Astrocyte (in vitro differentiated cells and primary cell): ENCODE measurements at regions not wholly inside any gene's neighbourhood (a gene's known extent, or its start where the extent isn't known, plus 50 kb on each side); places are given as distances from the start of the nearest gene placed in this dataset.
A peak's percentile ranks its signal among the peaks of the same experiment; 100 is the strongest.

Source experiments
- DNase-seq: peaks from one replicate; pipeline ENCODE4 v3.0.0-alpha.2; 2010; ENCODE audit warnings: low read depth
- FAIRE-seq: peaks from 2 replicates; lab custom pipeline; 2011; peaks lifted over from hg19 to GRCh38; lab: Jason Lieb, UNC
- H2AFZ ChIP-seq: 2 replicates; pipeline ENCODE4 v1.6.0; 2012; ENCODE audit warnings: low read depth, low read length, inconsistent platforms
- H3K27ac ChIP-seq: 2 replicates; pipeline ENCODE4 v1.5.1; 2011; ENCODE audit warnings: low read depth, low read length, inconsistent platforms
- H3K27me3 ChIP-seq: 2 replicates; pipeline ENCODE4 v1.6.0; 2011; ENCODE audit warnings: low read length, inconsistent platforms; ENCODE audit not compliant: insufficient read depth
- H3K36me3 ChIP-seq: 2 replicates; pipeline ENCODE4 v1.5.1; 2011; ENCODE audit warnings: low read length, inconsistent platforms; ENCODE audit not compliant: insufficient read depth
- H3K4me1 ChIP-seq: 2 replicates; pipeline ENCODE4 v1.5.1; 2011; ENCODE audit warnings: low read length, inconsistent platforms; ENCODE audit not compliant: insufficient read depth
- H3K4me2 ChIP-seq: 2 replicates; pipeline ENCODE4 v1.6.0; 2012; ENCODE audit warnings: low read length, inconsistent platforms
- H3K4me3 ChIP-seq: 2 replicates; pipeline ENCODE4 v1.5.1; 2011; ENCODE audit warnings: low read depth, mild to moderate bottlenecking, low read length, inconsistent platforms; ENCODE audit not compliant: insufficient read depth
- H3K79me2 ChIP-seq: 2 replicates; pipeline ENCODE4 v1.6.0; 2012; ENCODE audit warnings: mild to moderate bottlenecking, low read length, inconsistent platforms; ENCODE audit not compliant: insufficient read depth
- H3K9ac ChIP-seq: 2 replicates; pipeline ENCODE4 v1.6.0; 2012; ENCODE audit warnings: mild to moderate bottlenecking, low read length, inconsistent platforms
- H3K9me3 ChIP-seq: 2 replicates; pipeline ENCODE4 v1.5.1; 2012; ENCODE audit warnings: low read depth, mild to moderate bottlenecking, low read length, inconsistent platforms; ENCODE audit not compliant: insufficient read depth
- H4K20me1 ChIP-seq: 2 replicates; pipeline ENCODE4 v1.6.0; 2012; ENCODE audit warnings: low read length, inconsistent platforms; ENCODE audit not compliant: insufficient read depth
- H3K27ac Mint-ChIP-seq: one replicate; pipeline ENCODE4 v1.8.0; 2021; ENCODE audit warnings: mild to moderate bottlenecking, mixed read lengths; ENCODE audit not compliant: unreplicated experiment
- H3K27me3 Mint-ChIP-seq: one replicate; pipeline ENCODE4 v1.8.0; 2021; ENCODE audit warnings: low read depth, mixed read lengths; ENCODE audit not compliant: unreplicated experiment
- H3K36me3 Mint-ChIP-seq: one replicate; pipeline ENCODE4 v1.8.0; 2021; ENCODE audit warnings: low read depth, mixed read lengths; ENCODE audit not compliant: unreplicated experiment
- H3K4me1 Mint-ChIP-seq: one replicate; pipeline ENCODE4 v1.8.0; 2021; ENCODE audit warnings: low read depth, mixed read lengths; ENCODE audit not compliant: unreplicated experiment
- H3K4me3 Mint-ChIP-seq: one replicate; pipeline ENCODE4 v1.8.0; 2021; ENCODE audit warnings: mild to moderate bottlenecking, moderate library complexity, mixed read lengths; ENCODE audit not compliant: unreplicated experiment
- H3K9me3 Mint-ChIP-seq: one replicate; pipeline ENCODE4 v1.8.0; 2021; ENCODE audit warnings: mild to moderate bottlenecking, mixed read lengths; ENCODE audit not compliant: unreplicated experiment
- EZH2 ChIP-seq: IDR thresholded peaks from 2 replicates; pipeline ENCODE4 v1.6.1; 2012; ENCODE audit warnings: mild to moderate bottlenecking, low read length, inconsistent platforms; ENCODE audit not compliant: insufficient read depth
- TF ChIP-seq, protein P1 (sequence below): IDR thresholded peaks from 2 replicates; pipeline ENCODE4 v1.5.1; 2011; ENCODE audit warnings: low read depth, mild to moderate bottlenecking, inconsistent platforms, low read length, moderate library complexity; ENCODE audit not compliant: insufficient read depth

DNA sequence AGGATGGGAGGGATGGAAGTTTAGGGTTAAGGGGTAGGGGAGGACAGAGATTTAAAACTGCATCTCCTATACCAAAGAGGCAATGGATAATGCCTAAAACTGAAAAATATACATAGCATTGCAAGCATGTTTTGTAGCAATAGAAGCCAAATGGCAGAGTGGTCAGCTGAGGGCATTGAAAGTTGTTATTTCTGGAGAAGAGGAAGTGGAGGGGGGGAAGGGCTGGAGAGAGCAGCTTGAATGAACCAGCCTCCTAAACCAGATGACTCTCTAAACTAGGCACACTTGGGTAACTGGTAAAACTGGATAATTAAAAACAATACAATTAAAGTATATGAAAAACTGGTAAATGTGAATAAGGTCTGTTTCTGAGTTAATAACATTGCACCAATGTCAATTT, 70.3 kb upstream of the TP53I11 start:
- no peak overlapping the region for H3K9ac ChIP-seq
- H3K4me2 ChIP-seq = no peak overlapping the region
- Mint-ChIP-seq H3K9me3 (peaks cover 5% of the 10 kb centered on the region), H3K27me3 (peaks cover 3% of the 10 kb centered on the region), H3K36me3 (peaks cover under 1% of the 10 kb centered on the region), H3K27ac (no peak overlapping the region), H3K4me1 (peaks cover 12% of the 10 kb centered on the region), H3K4me3 (no peak overlapping the region)
- no peaks in the 10 kb centered on the region for H3K9me3 ChIP-seq
- H3K79me2 ChIP-seq = no peaks in the 10 kb centered on the region
- H3K36me3 ChIP-seq = no peaks in the 10 kb centered on the region
- no peak overlapping the region for H2AFZ ChIP-seq
- TF ChIP-seq EZH2 = no peak
- TF ChIP-seq, protein P1, sequence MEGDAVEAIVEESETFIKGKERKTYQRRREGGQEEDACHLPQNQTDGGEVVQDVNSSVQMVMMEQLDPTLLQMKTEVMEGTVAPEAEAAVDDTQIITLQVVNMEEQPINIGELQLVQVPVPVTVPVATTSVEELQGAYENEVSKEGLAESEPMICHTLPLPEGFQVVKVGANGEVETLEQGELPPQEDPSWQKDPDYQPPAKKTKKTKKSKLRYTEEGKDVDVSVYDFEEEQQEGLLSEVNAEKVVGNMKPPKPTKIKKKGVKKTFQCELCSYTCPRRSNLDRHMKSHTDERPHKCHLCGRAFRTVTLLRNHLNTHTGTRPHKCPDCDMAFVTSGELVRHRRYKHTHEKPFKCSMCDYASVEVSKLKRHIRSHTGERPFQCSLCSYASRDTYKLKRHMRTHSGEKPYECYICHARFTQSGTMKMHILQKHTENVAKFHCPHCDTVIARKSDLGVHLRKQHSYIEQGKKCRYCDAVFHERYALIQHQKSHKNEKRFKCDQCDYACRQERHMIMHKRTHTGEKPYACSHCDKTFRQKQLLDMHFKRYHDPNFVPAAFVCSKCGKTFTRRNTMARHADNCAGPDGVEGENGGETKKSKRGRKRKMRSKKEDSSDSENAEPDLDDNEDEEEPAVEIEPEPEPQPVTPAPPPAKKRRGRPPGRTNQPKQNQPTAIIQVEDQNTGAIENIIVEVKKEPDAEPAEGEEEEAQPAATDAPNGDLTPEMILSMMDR = no peak
- FAIRE-seq = no peak
- H3K4me1 ChIP-seq = no peaks in the 10 kb centered on the region
- no peak for DNase-seq
- H3K27ac ChIP-seq = no peak overlapping the region
- peaks cover 11% of the 10 kb centered on the region for H3K27me3 ChIP-seq
- no peaks in the 10 kb centered on the region for H4K20me1 ChIP-seq
- no peak overlapping the region for H3K4me3 ChIP-seq

DNA sequence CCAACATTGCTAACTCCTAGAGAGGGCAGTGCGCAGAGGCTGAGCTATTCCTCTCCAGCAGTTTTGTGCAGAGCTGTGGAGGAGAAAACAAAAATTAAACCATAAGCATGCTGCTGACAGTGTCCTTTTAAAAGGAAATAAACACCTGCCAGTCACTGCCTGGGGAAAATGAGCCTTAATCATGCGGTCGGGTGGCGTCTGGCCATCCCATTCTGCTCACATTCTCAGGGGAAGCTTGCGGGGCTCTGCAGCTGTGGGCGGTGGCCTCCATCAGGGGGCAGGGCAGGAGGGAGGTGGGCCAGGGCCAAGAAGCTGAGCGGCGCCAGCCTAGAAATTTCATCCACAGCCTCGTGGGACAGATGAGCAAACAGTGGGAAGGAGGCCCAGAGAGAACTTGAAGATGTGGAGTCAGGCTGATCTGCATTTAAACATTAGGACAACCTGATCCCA, 71.0 kb upstream of the TP53I11 start:
- Histone ChIP-seq H3K79me2 (no peaks in the 10 kb centered on the region), H3K9ac (no peak overlapping the region), H3K27ac (no peak overlapping the region), H3K4me3 (no peak overlapping the region), H3K36me3 (no peaks in the 10 kb centered on the region), H2AFZ (no peak overlapping the region), H4K20me1 (no peaks in the 10 kb centered on the region), H3K9me3 (no peaks in the 10 kb centered on the region), H3K27me3 (peaks cover 8% of the 10 kb centered on the region), H3K4me2 (no peak overlapping the region), H3K4me1 (no peaks in the 10 kb centered on the region)
- Mint-ChIP-seq H3K27me3 (peaks cover 8% of the 10 kb centered on the region), H3K9me3 (peaks cover 2% of the 10 kb centered on the region), H3K4me1 (peaks cover 12% of the 10 kb centered on the region), H3K4me3 (no peak overlapping the region), H3K36me3 (peaks cover 2% of the 10 kb centered on the region), H3K27ac (no peak overlapping the region)
- TF ChIP-seq, protein P1 = no peak
- DNase-seq = peak; percentile 59
- FAIRE-seq = no peak

DNA sequence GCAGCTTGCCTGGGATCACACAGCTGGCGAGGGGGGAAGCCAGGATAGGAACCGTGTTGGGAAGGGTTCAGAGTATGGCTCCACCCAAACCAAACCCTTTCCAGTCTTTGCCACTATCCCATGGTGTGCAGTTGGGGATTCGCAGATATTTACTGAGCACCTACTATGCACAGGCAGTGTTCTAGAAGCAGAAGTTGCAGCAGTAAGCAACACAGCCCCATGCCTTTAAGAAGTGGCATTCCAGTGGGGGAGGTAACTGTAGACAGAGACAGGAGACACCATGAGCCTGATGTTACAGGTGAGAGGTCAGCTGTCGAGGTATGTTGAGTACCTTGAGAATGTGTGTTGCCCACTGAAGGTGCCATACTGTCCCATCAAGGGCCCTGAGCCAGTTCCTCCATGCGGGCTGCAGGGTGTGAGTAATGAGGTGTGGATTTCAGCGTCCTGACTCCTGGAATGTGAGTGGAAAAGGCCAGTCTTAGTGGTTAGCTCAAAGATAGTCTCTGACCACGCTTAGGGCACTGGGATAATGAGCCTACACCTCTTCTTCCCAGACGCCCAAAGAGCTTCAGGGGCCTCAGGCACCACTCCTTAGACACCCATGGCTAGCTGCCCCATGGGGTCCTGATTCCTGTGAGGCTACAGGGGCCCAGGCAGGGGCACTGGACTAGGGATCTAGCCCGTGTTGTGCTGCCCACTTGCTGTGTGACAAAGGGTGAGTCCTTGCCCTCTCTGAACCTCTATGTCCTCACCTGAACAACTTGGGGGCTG, 71.8 kb upstream of the TP53I11 start:
- Histone ChIP-seq H4K20me1 (no peaks in the 10 kb centered on the region), H3K4me1 (no peaks in the 10 kb centered on the region), H3K4me3 (no peak overlapping the region), H3K4me2 (no peak overlapping the region), H3K9ac (no peak overlapping the region), H3K27me3 (peaks cover 15% of the 10 kb centered on the region), H3K27ac (no peak overlapping the region), H3K36me3 (no peaks in the 10 kb centered on the region), H3K79me2 (no peaks in the 10 kb centered on the region), H2AFZ (no peak overlapping the region), H3K9me3 (no peaks in the 10 kb centered on the region)
- Mint-ChIP-seq H3K9me3 (peaks cover 2% of the 10 kb centered on the region), H3K4me3 (no peak overlapping the region), H3K36me3 (peaks cover 2% of the 10 kb centered on the region), H3K27me3 (peaks cover 11% of the 10 kb centered on the region), H3K4me1 (peaks cover 12% of the 10 kb centered on the region), H3K27ac (no peak overlapping the region)
- peak; percentile 73 for DNase-seq
- TF ChIP-seq, protein P1 = no peak
- TF ChIP-seq EZH2 = no peak
- FAIRE-seq = no peak
